NOMO-1 treated with DMSO at 0.1 percent for 48 hours (cell line): ENCODE measurements at regions not wholly inside any gene's neighbourhood (a gene's known extent, or its start where the extent isn't known, plus 50 kb on each side); places are given as distances from the start of the nearest gene placed in this dataset.
"Not testable (repeated sequence)": the region's sequence is repeated elsewhere in the genome, so short reads cannot be mapped to it uniquely, and the experiment has no call there.

Experiments used
- DNase-seq: peaks from one replicate; lab custom pipeline; 2025; ENCODE audit not compliant: unreplicated experiment; lab: John Stamatoyannopoulos, UW

DNA sequence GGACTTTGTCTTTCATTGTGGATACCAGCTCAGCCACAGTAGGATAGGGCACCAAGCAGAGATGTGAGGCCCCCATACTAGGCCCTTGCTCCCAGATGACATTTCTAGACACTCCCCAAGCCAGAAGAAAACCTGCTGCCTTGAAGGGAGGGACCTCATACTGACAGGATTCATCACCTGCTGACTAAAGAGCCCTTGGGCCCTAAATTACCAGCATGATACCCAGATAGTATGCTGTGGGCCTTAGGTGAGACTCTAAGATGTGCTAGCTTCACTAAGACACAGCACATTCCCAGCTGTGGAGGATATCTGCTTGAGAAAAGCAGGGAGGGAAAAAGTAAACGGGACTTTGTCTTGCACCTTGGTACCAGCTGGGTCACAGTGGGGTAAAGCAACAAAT is 324.0 kb downstream of the TBL1XR1 start:
- DNase-seq, result no peak

DNA sequence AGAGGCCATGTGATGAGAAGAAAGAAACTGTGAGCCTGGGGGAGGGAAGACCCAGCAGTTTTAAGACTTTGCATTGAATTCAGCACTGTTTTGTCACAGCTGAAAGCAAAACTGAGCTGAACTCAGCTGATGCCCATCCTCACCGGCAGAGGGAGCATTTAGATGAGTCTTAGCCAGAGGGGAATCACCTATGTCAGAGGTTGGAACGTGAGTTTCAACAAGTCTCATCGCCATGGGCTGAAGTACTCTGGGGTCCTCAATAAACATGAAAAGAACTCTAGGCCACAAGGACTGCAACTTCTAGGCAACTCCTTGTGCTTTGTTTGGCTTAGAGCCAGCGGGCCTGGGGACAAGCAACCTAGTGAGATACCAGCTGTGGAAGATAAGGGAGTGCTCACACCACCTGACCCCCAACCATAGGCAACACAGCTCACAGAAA is 324.5 kb downstream of the TBL1XR1 start:
- peak; percentile 43 for DNase-seq

DNA sequence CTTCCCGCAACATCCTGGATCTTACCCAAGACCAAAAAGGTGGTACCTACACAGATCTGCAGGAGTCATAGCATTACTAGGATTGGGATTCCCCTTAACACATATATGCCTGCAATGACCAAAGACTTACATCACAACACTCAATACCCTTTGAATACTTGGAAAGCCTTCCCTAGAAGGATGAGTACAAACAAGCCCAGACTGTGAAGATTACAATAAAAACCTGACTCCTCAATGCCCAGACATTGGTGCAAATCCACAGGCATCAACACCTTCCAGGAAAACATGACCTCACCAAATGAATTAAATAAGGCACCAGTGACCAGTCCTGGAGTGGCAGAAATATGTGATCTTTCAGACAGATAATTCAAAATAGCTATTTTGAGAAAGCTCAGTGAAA is 326.8 kb downstream of the TBL1XR1 start:
- no peak for DNase-seq

DNA sequence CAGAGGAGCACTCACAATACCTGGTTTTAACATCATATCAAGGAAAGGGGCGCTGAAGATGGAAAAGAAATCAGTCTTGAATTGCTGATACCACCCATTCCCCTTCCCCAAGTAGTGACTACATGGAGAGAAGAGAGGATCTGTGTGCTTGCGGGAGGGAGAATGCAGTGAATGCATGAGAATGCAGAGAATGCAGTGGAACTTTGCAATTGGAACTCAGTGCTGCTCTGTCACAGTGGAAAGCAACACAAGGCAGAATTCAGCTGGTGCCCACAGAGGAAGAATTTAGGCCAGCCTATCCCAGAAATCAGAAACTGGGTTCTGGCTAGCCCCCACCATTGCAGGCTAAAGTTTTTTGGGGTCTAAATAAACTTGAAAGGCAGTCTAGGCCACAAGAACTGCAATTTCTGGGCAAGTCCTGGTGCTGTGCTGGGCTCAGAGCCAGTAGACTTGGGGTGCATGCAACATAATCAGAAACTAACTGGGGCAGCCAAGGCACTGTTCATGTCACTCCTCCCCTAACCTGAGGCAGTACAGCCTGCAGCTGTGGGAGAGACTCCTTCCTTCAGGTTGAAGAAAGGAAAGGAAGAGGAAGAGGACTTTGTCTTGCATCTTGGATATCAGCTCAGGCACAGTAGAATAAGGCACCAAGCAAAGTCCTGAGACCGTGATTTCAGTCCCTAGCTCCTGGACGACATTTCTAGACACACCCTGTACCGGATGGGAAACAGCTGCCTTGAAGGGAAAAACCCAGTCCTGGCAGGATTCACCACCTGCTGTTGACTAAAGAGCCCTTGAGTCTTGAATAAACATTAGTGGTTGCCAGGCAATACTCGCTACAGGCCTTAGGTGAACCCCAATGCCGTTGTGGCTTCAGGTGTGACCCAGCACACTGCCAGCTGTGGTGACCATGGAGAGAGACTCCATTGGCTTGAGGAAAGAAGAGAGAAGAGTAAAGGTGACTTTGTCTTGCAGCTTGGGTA is 329.3 kb downstream of the TBL1XR1 start:
- DNase-seq, result no peak

DNA sequence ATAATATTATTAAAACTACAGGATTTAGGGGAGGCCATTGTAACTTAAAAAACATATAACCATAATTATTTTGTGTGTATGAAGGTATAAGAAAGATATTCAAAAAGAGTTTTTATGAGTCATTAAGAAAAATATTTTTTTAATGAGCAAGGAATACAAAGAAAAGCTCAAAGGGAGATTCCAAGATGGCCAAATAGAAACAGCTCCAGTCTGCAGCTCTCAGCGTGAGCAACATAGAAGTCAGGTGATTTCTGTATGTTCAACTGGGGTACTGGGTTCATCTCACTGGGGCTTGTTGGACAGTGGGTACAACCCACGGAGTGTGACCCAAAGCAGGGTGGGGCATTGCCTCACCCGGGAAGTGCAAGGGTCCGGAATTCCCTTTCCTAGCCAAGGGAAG is 336.1 kb downstream of the TBL1XR1 start:
- no peak for DNase-seq

DNA sequence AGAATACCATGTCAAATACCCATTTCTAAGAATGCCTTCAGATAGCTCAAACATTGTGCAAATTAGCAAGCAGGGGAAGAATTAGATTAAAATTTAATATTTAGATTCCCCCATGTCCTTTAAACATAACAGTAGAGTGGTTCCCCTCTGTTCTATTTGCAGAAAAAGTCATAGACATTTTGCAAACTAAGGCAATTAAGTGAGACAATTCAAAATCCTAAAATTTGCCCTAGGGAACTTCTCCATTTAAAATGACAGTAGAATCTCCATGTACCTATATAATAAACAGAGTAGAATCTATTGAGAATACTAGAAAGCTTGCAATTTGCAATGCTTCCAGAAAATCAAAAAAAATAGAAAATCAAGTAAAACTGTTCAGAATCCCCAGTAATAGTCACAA is 340.6 kb downstream of the TBL1XR1 start:
- no peak for DNase-seq

DNA sequence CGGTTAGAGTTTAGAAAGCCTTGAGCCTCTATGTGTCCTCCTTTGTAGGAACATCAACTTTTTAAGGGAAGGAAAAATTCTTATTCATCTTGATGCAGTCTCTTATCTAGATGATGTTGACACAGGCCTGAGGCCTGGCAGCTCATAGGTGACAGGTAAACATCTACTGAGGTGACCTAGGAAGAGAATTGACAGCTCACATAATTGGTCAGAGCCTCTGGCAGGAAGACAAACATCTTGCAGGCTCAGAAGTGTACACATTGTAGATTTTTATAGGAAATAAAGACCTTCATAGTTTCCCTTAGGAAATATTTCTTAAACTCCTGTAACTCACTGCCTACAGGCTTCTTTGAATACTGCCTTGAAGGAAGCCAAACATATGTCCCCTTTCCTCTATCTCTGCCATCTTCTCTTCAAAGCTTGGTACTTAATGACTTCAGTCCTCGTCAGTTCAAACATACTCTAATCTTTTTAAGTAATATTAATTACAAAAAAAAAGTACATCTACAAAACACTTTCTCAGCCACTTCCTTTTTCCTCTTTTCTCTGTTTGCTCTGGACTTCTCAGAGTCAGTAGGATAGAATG is 341.3 kb downstream of the TBL1XR1 start:
- no peak for DNase-seq

DNA sequence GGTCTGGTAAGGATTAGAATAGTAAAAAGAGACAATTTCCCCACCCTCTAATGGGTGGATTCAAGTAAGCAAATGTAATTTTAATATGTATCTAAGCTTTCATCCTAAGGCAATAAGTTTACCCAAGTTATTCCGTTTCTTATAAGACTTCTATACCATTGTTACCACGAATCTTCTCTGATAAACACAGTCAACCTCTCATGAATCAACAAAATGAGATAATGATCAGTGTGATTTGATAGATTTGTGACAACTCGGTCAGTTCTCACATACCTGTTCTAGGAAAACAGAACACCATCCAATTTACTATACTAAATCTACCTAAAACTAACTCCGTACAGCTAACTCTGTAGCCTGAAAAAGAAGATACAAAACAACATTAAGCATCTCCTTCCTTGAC is 342.1 kb downstream of the TBL1XR1 start:
- no peak for DNase-seq

DNA sequence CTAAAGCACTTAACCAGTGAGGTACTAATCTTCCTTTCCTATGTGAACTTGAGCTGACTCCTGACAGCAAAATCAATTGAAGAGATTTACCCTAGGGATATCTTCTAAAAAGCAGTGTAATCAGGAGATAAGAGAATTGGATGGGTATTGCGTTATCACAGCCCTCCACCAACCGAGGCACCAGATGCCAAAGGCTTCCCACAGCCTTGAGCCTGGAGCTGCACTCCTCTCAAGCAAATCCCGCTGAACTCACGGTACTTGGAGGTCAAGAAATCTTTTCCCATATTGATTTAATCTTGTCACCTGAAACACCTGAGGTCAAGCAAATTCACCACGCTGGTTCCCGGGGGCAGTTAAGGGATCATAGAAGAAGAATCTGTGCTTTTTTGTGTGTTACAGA is 346.8 kb downstream of the TBL1XR1 start:
- no peak for DNase-seq

DNA sequence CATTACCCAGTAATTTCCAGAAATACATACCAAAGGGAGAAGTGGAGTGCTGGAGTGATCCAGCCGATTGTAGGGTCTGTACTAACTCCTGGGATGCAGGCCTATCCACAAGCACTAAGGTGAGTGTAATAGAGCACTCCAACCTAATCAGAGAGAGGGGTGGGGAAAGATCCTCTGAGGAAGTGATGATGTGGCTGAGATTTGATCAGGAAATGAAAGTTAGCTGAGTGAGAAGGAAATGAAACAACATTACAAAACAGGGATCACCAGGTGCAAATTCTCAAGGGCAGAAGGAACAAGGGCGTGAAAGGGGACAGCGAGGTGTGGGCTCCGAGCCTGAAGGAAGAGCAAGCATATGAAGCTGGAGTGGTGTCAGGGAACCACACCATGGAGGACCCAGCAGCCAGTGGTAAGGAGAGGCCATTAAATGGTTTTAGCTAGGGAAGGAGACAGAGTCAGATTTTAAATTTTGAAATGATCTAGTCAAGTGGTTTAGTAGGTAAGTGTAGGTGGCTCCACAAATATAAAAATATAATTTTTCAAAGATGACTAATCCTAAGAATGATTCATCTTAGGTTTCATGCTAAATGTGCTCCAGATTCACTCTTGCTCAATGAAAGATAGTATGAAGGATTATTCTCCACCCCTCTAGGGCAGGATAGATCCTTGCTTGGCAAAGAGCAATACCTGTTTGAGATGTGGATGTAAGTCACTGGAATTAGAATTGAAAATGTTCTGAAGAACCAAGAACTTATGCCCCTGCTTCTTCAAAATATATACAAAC is 348.7 kb downstream of the TBL1XR1 start:
- DNase-seq, result no peak

DNA sequence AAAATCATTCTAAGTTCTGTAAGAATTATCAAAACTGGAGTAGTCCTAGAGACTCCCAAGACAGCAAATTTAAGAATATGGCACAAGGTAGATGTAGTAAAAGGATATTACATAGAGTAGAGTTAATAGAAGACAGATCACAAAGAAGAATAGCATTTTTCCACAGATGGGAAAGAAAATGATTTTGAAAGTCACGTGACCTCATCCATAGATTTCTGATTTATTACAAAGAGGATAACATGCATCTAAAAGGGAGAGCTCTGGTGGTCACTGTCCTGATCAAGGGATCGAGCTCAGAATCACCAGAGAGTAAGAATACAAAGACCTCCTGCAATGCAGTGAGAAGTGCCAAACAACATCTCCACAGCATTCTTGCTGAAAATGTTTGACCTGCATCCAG is 354.4 kb downstream of the TBL1XR1 start:
- no peak for DNase-seq

DNA sequence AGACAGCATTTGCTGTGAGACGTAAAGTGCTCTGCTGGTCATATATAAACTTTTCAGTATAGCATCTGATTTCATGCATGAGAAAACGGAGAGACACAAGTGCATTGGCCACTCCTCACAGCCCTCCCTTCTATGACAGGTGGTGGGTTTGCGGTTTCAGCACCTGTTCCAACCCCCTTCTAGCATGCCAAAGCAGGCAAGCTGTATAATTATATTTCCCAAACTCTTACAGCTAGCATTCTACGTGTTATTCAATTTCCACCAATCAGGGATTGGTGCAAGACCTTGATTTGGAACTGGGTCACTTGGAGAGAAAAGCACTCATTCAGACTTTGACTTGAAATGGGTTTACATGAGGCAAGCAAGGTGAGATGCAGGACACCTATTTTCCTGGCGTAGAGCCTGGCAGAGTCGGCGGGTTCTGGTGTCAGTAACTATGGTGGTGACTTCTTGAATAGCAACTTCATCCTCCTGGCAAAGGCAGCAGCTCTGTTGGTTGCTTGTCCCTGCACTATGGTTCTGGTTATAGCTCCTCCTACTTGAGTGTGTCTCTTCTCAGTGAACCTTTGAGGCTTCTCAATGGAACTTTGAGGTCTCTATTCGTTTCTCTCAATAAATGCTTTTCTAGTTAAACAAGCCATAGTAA is 356.5 kb downstream of the TBL1XR1 start:
- no peak for DNase-seq

DNA sequence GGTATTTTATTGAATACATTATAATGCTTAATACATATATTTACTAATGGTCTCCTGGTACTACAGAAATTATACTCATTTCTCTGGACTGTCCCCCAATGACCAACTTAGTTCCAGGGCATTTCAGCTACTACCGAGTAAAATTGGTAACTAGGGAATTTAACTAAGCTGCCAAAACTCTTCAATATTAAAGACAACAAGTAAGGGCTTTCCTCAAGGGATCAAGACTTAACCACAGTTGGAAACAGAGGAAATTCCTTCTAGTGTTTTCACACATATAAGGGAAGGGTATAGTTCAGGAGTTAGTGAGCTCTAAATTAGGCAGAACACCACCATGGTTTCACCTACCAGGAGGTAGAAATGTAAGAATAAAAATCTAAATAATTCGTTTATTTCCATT is 357.4 kb downstream of the TBL1XR1 start:
- DNase-seq, result no peak

DNA sequence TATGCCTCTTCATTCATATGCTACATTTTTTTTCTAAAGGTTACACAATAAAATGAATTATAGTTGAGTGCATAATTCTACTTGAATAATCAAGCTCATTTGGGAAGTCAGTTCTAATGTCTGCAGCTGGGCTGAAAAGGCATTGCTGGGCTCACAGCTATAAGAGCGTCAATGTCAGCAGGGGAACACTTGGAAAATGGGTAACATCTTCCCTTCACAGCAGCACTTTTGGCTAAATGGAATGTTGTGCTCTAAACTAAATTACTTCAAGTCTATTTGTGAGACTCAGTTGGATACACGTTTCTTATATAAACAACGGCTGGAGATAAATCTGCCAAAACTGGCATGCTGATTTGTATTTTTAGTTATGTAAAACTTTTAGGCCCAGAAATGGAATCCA is 357.8 kb downstream of the TBL1XR1 start:
- DNase-seq, result no peak

DNA sequence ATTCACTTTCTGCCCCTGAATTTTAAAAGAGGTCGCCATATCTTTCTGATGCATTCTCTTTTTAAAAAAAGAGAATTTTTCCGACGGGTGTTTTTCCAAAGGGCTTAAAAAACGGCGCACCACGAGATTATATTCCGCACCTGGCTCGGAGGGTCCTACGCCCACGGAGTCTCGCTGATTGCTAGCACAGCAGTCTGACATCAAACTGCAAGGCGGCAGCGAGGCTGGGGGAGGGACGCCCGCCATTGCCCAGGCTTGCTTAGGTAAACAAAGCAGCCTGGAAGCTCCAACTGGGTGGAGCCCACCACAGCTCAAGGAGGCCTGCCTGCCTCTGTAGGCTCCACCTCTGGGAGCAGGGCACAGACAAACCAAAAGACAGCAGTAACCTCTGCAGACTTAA is 370.0 kb downstream of the TBL1XR1 start:
- DNase-seq, result not testable (repeated sequence)

DNA sequence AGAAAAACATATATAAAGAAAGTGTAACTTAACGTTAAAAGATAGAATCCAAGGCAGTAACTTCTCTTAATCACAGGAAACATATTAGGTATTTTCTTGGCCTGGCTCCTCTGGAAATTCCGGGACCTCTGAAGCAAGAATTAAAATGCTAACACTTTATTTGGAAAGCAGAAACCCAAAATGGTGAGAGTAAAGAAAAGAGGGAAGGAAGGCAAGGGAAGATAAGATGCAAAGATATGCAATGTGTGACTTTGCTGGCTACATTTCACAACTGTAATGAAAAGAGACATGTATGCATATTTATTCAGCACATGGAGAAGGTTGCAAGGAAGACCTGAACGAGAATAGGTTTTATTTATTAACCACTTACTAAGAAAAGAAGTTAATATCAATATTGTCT is 372.5 kb downstream of the TBL1XR1 start:
- DNase-seq, result no peak

DNA sequence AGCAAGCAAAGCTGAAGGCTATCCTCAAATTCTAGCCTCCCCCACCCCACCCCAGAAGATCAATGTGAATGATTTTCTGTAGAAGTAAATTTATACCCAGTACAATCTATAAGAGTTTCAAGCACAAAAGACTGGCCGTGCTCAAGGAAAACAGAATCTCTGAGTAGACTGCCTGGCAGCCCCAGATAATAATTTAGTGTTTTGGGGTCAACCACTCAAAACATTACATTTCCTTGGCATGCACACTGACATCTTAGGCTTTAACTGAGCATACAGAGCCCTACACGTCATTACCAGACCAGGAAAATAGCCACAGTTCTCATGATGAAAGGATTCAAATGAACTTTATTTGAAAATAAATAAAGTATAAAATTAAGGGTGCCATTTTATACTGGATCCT is 376.5 kb downstream of the TBL1XR1 start:
- no peak for DNase-seq

DNA sequence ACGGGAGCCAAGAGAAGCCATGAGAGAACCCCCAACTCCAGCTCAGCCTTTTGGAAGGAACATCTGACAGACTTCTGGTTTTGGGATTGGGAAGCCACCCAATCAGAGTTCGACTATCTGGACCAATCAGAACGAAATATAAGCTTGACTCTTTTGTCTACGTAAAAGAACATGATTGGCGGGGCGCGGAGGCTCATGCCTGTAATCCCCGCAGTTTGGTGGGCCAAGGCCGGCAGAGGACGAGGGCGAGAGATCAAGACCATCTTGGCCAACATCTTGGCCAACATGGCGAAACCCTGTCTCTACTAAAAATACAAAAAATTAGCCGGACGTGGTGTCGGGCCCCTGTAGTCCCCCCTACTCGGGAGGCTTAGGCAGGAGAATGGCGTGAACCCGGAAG is 380.3 kb downstream of the TBL1XR1 start:
- DNase-seq, result no peak

DNA sequence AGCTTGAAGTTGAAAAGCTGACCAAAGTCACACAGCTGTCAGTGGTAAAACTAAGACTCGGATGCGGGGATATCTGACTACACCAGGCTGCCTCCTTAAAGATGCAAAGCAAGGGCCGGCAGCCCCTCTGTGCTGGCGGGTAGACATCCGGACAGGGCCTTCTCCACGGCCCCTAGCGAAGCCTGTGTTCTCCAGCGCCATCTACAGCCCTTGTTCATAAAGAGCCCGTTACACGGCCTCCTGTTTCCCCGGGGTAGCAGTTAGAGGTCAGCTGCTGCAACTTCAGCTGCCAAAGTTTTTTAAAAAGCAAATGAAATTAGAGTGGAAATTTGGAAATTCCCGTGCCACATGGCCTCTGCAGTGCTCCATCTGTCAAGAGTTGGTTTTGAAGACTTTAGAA is 383.0 kb downstream of the TBL1XR1 start:
- DNase-seq, result peak; percentile 22

DNA sequence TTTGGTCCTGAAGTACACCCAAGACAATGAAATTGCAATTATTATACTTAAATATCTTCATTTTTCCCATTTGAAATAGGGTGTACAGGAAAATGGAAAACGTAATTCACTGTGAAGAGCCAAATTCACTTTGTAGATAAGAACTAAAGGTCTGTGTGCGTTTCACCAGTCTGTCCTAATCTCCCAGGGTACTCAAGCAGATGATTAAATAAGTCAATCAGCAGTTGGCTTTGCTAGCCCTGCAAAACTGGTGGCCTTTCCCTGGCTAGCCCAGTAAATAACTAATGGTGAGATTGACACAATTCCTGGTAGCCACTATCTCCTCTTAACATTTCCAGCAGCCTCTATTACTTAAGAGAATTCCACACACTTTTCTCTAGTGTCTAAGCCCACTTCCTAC is 389.3 kb downstream of the TBL1XR1 start:
- no peak for DNase-seq

DNA sequence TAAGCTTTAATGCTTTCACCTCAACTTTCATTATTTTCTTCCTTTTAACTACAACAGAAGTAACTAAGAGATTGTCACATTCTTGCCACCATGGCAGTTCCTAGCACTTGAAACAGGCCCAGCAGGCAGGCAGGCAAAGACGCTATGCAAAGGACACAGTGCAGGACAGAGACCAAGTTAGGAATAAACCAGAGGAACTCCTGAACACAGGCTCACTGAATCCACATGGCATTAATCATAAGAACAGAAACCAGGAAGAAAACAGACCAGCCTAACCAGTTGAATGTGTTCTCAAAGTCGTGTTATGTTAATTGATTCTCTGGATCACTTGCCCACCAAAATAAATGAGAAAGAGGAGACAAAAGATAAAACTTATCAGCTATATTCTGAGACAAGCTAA is 397.6 kb downstream of the TBL1XR1 start:
- no peak for DNase-seq
